Glutamatergic neuron (in vitro differentiated cells): ENCODE measurements at regions not wholly inside any gene's neighbourhood (a gene's known extent, or its start where the extent isn't known, plus 50 kb on each side); places are given as distances from the start of the nearest gene placed in this dataset.
A peak's percentile ranks its signal among the peaks of the same experiment; 100 is the strongest.

Experiments
- DNase-seq: peaks from one replicate; pipeline ENCODE4 v3.0.0; 2022
- H3K27ac Mint-ChIP-seq: one replicate; pipeline ENCODE4 v1.8.0; 2020; ENCODE audit warnings: mild to moderate bottlenecking, mixed read lengths, inconsistent platforms; ENCODE audit not compliant: unreplicated experiment
- H3K27me3 Mint-ChIP-seq: one replicate; pipeline ENCODE4 v1.8.0; 2020; ENCODE audit warnings: mild to moderate bottlenecking, moderate library complexity, mixed read lengths, inconsistent platforms; ENCODE audit not compliant: unreplicated experiment
- H3K36me3 Mint-ChIP-seq: one replicate; pipeline ENCODE4 v1.8.0; 2020; ENCODE audit warnings: mild to moderate bottlenecking, mixed read lengths, inconsistent platforms; ENCODE audit not compliant: unreplicated experiment
- H3K4me1 Mint-ChIP-seq: one replicate; pipeline ENCODE4 v1.8.0; 2020; ENCODE audit warnings: mild to moderate bottlenecking, low read depth, mixed read lengths, inconsistent platforms; ENCODE audit not compliant: unreplicated experiment
- H3K4me3 Mint-ChIP-seq: one replicate; pipeline ENCODE4 v1.8.0; 2020; ENCODE audit warnings: mild to moderate bottlenecking, mixed read lengths, inconsistent platforms; ENCODE audit not compliant: unreplicated experiment
- H3K9me3 Mint-ChIP-seq: one replicate; pipeline ENCODE4 v1.8.0; 2020; ENCODE audit warnings: mild to moderate bottlenecking, moderate library complexity, mixed read lengths, inconsistent platforms; ENCODE audit not compliant: unreplicated experiment
- TF ChIP-seq, protein P1 (sequence below): fragments of 200-600 bp; sonication (generic); IDR thresholded peaks from one replicate; pipeline ENCODE4 v1.5.0; 2021; ENCODE audit not compliant: partially characterized antibody, unreplicated experiment

DNA sequence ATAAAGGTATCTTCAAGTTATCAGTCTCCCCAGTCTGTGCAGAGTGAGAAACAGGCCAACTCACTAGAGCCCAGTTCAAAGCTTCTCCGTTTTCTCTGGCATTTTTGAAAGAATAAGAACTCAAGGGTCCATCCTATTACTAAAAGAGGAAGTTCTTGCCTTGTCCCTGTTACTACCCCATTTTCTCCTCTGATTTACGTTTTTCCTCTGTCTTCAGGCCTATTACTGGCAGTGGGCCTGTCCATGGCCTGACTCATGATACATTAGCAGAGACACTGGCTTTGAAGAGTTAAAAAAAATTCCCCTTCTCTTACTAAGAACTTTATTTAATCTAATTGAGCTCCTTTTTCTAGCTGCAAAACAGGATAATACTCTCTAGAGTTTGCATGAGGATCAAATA lies 624.0 kb upstream of the KLF4 start:
- H3K4me3 Mint-ChIP-seq = no peak overlapping the region
- peaks cover 12% of the 10 kb centered on the region for H3K4me1 Mint-ChIP-seq
- H3K9me3 Mint-ChIP-seq = peaks cover 6% of the 10 kb centered on the region
- DNase-seq = no peak
- peaks cover 4% of the 10 kb centered on the region for H3K27me3 Mint-ChIP-seq
- no peak overlapping the region for H3K27ac Mint-ChIP-seq
- TF ChIP-seq, protein P1, sequence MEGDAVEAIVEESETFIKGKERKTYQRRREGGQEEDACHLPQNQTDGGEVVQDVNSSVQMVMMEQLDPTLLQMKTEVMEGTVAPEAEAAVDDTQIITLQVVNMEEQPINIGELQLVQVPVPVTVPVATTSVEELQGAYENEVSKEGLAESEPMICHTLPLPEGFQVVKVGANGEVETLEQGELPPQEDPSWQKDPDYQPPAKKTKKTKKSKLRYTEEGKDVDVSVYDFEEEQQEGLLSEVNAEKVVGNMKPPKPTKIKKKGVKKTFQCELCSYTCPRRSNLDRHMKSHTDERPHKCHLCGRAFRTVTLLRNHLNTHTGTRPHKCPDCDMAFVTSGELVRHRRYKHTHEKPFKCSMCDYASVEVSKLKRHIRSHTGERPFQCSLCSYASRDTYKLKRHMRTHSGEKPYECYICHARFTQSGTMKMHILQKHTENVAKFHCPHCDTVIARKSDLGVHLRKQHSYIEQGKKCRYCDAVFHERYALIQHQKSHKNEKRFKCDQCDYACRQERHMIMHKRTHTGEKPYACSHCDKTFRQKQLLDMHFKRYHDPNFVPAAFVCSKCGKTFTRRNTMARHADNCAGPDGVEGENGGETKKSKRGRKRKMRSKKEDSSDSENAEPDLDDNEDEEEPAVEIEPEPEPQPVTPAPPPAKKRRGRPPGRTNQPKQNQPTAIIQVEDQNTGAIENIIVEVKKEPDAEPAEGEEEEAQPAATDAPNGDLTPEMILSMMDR = no peak
- no peaks in the 10 kb centered on the region for H3K36me3 Mint-ChIP-seq

DNA sequence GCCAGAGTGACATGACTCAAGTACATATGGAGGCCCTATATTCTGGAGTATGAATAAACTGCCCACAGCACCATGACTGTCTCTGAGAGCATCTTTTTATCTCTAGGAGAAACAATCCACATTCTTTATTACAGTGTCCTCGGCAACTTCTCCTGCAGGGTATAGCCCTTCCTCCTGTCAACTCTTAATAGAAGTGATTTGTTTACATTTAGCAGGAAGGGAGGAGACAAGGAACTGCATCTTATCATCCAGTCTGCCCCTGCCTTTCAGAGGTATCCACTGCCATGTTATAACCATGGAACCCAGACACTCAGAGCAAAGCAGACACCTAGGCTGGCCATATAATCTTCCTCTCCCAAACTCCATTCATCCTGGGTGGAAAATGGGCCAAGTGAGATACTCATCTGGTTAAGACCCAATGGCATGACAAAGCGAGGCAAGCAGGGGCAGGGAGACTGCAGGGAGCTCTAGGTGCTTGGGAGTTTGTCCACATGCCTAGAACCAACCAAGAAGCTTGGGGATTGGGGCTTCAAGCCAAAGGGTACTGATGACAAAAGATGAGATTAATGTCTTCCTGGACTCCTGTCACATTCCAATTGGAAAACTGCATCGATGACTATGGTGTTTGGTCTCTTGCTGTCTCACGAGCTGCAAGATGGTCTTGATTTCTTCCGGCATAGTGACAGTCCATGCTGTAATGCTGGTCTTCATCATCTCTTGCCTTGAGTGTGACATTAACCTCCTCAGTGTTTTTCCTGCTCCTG lies 620.5 kb upstream of the KLF4 start:
- Mint-ChIP-seq H3K27me3 (no peaks in the 10 kb centered on the region), H3K9me3 (no peaks in the 10 kb centered on the region), H3K27ac (no peak overlapping the region), H3K36me3 (no peaks in the 10 kb centered on the region), H3K4me1 (no peaks in the 10 kb centered on the region), H3K4me3 (no peak overlapping the region)
- TF ChIP-seq, protein P1 = no peak
- no peak for DNase-seq

DNA sequence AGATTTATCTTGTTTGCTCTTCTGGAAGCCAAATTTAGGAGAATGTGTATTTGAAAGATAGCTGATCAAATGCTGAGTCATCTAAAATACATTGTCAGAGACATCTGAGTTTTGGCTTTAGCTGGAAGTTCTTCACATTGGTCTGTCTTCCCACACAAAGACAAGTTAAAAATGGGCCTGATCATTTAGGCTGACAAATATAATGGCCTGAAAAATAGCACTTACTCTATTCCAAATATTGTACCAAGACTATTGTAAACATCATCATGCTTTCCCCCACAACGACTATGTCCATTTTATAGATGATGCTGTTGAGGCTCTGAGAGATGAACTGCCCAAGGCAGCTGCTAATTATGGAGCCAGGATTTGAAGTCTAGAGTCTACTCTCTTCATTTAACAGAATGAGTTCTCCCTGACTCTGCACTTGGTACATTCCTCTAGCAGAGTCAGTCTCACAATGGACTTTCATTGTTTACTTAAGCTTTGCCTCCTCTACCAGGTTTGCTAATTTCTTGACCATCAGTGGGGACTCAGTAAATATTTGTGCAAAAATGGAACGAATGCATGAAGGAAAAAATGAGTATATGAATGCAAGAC lies 619.4 kb upstream of the KLF4 start:
- Mint-ChIP-seq H3K27ac (no peak overlapping the region), H3K9me3 (no peaks in the 10 kb centered on the region), H3K36me3 (no peaks in the 10 kb centered on the region), H3K27me3 (no peaks in the 10 kb centered on the region), H3K4me1 (no peaks in the 10 kb centered on the region), H3K4me3 (no peak overlapping the region)
- no peak for DNase-seq
- TF ChIP-seq, protein P1 = no peak

DNA sequence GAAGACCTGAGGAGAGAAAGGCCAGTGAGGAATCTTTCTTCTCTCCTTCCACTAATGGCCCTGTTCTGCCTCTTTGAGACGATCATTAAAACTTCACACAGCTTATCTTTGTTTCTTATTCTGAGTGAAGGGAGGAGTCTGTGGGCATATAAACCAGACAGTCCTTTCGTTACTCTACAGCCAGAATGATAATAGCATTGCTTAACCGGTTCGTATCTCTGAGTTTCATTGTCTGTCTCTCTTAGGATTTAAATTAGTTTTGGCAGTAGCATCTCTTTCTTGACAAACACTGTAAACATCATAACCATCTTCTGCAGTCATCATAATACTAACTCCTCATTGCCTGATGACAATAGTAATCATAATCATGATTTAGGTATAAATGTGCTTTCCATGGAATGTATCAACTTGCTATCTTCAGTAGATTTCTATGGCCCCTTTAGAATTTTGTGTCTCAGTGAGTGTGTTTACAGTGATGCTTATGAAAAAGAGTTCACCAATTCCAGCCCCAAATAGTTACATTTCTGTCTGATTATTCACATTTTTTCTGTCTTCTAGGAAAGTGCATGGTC lies 618.8 kb upstream of the KLF4 start:
- no peak overlapping the region for H3K27ac Mint-ChIP-seq
- H3K27me3 Mint-ChIP-seq = no peaks in the 10 kb centered on the region
- H3K4me1 Mint-ChIP-seq = no peaks in the 10 kb centered on the region
- TF ChIP-seq, protein P1 = no peak
- no peak for DNase-seq
- H3K9me3 Mint-ChIP-seq = no peaks in the 10 kb centered on the region
- H3K36me3 Mint-ChIP-seq = no peaks in the 10 kb centered on the region
- no peak overlapping the region for H3K4me3 Mint-ChIP-seq

DNA sequence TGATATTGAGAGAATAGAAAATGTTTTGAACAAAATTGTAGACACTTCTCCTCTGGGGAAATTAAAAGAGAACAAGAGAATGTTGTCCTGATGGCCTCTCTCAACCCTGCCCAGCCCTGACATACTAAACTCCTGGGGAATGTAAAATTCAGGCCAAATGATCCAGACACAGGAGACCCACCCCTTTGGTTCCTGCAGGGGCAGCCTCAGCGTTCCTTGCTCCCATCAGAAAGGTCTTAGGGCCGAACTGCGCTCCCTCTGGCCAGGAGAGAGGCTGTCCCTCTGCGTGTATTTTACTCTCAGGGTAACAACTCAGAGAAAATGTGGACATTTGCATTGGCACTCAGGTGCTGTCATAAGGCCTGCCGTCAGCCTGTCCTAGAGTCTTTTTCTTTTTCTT lies 616.3 kb upstream of the KLF4 start:
- H3K36me3 Mint-ChIP-seq = no peaks in the 10 kb centered on the region
- H3K27ac Mint-ChIP-seq = no peak overlapping the region
- H3K27me3 Mint-ChIP-seq = no peaks in the 10 kb centered on the region
- DNase-seq = peak; percentile 29
- H3K4me3 Mint-ChIP-seq = no peak overlapping the region
- no peaks in the 10 kb centered on the region for H3K9me3 Mint-ChIP-seq
- H3K4me1 Mint-ChIP-seq = no peaks in the 10 kb centered on the region
- TF ChIP-seq, protein P1 = no peak
